ENCODE measurements at regions not wholly inside any gene's neighbourhood (a gene's known extent, or its start where the extent isn't known, plus 50 kb on each side); places are given as distances from the start of the nearest gene placed in this dataset.
A peak's percentile ranks its signal among the peaks of the same experiment; 100 is the strongest.

DNA sequence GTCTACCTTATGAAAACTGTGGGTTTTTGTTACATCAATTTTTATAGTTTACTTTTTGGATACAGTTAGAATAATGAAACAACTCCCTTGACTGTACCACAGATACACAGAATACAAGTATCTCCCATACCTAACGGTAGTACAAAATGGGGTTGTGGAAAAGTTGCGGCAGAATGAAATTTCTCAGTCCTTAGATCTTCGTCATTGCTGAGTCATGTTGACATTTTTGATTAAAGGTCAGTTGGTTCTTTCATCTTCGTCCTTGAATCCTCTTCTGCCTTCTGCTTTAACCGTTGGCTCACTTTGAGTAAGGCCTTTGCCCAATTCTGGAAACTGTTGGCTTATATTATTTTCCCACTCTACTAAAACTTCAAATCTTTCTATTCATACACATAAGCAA lies 75.6 kb downstream of the TRIML1 start:
- intact Hi-C loops (cut with micrococcal nuclease) (no loop called here), dilution Hi-C loops (cut with HindIII; ENCODE audit: low sequenced_read_pairs, unreplicated experiment) (no loop called here), in situ Hi-C loops (cut with MboI; ENCODE audit: low sequenced_read_pairs) (no loop called here)
- no peaks in the 10 kb centered on the region for H3K27me3 ChIP-seq (ENCODE audit: control insufficient read depth, insufficient read depth, low read length)
- H2AFZ ChIP-seq (replicated peaks; ENCODE audit: low read length, poor library complexity): no peak overlapping the region
- no peak overlapping the region for H3K4me3 ChIP-seq (ENCODE audit: insufficient read depth, low read depth, low read length)
- H3K4me2 ChIP-seq (ENCODE audit: low read depth, low read length): no peak overlapping the region
- no peak overlapping the region for H3K4ac ChIP-seq (ENCODE audit: low read depth, low read length)
- H3K56ac ChIP-seq (ENCODE audit: extremely low read depth, insufficient read depth, low read length): no peak overlapping the region
- H3K9me1 ChIP-seq (ENCODE audit: insufficient read depth, low read length): no peaks in the 10 kb centered on the region
- WGBS, 2 experiments (ENCODE audit: extremely low coverage in 2 of 2, insufficient read length in 1 of 2): no CpG with 5 or more reads among the region's 5 CpGs
- no peak overlapping the region for H2BK20ac ChIP-seq (ENCODE audit: low read depth, low read length)
- H3K23ac ChIP-seq (ENCODE audit: low read depth, low read length): no peak overlapping the region
- no peak overlapping the region for H3K9ac ChIP-seq (ENCODE audit: low read depth, low read length)
- ChIA-PET POLR2A (ENCODE audit: unreplicated experiment) (no interaction called here), CTCF (no interaction called here)
- no peak overlapping the region for H2BK120ac ChIP-seq (ENCODE audit: low read depth, low read length)
- no peaks in the 10 kb centered on the region for H3K4me1 ChIP-seq (ENCODE audit: control insufficient read depth, insufficient read depth, low read length)
- no peaks in the 10 kb centered on the region for H4K20me1 ChIP-seq (ENCODE audit: insufficient read depth, low read length)
- H4K8ac ChIP-seq (ENCODE audit: low read depth in 2 of 2, low read length in 2 of 2): no peak overlapping the region
- H4K91ac ChIP-seq (ENCODE audit: insufficient read depth, low read depth, low read length): no peak overlapping the region
- H4K5ac ChIP-seq (ENCODE audit: low read depth, low read length): no peak overlapping the region
- no peaks in the 10 kb centered on the region for H3K36me3 ChIP-seq (ENCODE audit: control insufficient read depth, insufficient read depth, low read length)
- H3K9me3 ChIP-seq (ENCODE audit: control insufficient read depth, insufficient read depth, low read length): no peaks in the 10 kb centered on the region
- H2BK15ac ChIP-seq (ENCODE audit: low read depth, low read length): no peak overlapping the region
- ATAC-seq (ENCODE audit: low read depth) (no peak), DNase-seq (no peak)
- no peaks in the 10 kb centered on the region for H3K79me1 ChIP-seq (ENCODE audit: low read depth in 1 of 2, low read length in 2 of 2)
- BruUV-seq (replicated peaks): no TSS peak
- H3K18ac ChIP-seq (ENCODE audit: low read depth, low read length): no peak overlapping the region
- H3K27ac ChIP-seq (ENCODE audit: insufficient read depth, low read length): no peak overlapping the region
- H3K14ac ChIP-seq (replicated peaks; ENCODE audit: low read depth, low read length): no peak overlapping the region
- H2AK5ac ChIP-seq (ENCODE audit: low read depth, low read length): no peak overlapping the region
- no peak overlapping the region for H2BK5ac ChIP-seq (ENCODE audit: low read depth, low read length, poor library complexity, severe bottlenecking)
- TF ChIP-seq NFE2L2 (IDR thresholded peaks at IDR 0.05; ENCODE audit: low read depth, low read length) (peak; percentile 23; the same call in 1 of the 2 replicates), RAD21 (IDR thresholded peaks at IDR 0.05; ENCODE audit: low read length) (no peak)
- no peak overlapping the region for H2AK9ac ChIP-seq (replicated peaks; ENCODE audit: low read depth, low read length, poor library complexity)

All from IMR-90 (cell line).